GM12878 (cell line): ENCODE measurements at regions not wholly inside any gene's neighbourhood (a gene's known extent, or its start where the extent isn't known, plus 50 kb on each side); places are given as distances from the start of the nearest gene placed in this dataset.

ENCODE experiments used
- CBX3 ChIP-seq: fragments of 200-600 bp; sonication (generic); IDR thresholded peaks from 2 replicates; pipeline ENCODE4 v1.6.1; 2016; ENCODE audit warnings: low read depth, borderline replicate concordance
- CEBPB ChIP-seq, 2 experiments: fragments of 150-350 bp in 1 of 2; IDR thresholded peaks; 2 replicates each; pipeline ENCODE4 v1.6.1; 2012 to 2014; ENCODE audit warnings: low read depth in 2 of 2, low read length in 2 of 2, borderline replicate concordance in 1 of 2, inconsistent platforms in 1 of 2
- ESRRA ChIP-seq: IDR thresholded peaks from 2 replicates; pipeline ENCODE4 v1.6.1; 2012; ENCODE audit warnings: mild to moderate bottlenecking, low read length, improper control_type of control experiment
- KLF5 ChIP-seq: fragments of 450-650 bp; IDR thresholded peaks from 2 replicates; pipeline ENCODE4 v1.6.1; 2014; ENCODE audit warnings: mild to moderate bottlenecking; ENCODE audit not compliant: partially characterized antibody
- MAX ChIP-seq: IDR thresholded peaks from 2 replicates; pipeline ENCODE4 v1.6.1; 2012; ENCODE audit warnings: low read depth, low read length, improper control_type of control experiment
- RFX5 ChIP-seq: IDR thresholded peaks from 2 replicates; pipeline ENCODE4 v1.6.1; 2011; ENCODE audit warnings: low read depth, low read length, improper control_type of control experiment
- SIN3A ChIP-seq: IDR thresholded peaks from 2 replicates; pipeline ENCODE4 v1.6.1; 2012; ENCODE audit warnings: low read depth, low read length, improper control_type of control experiment
- SMC3 ChIP-seq: IDR thresholded peaks from 2 replicates; pipeline ENCODE4 v1.6.1; 2011; ENCODE audit warnings: low read length, improper control_type of control experiment, borderline replicate concordance
- ZNF592 ChIP-seq: fragments of 450-650 bp; IDR thresholded peaks from 2 replicates; pipeline ENCODE4 v1.6.1; 2017; ENCODE audit warnings: mild to moderate bottlenecking, moderate library complexity
- TF ChIP-seq, protein P1 (sequence below), 3 experiments: IDR thresholded peaks in 2 of 3; conservative IDR thresholded peaks in 1 of 3; 2 replicates each; pipeline ENCODE4 v1.5.1; 2011; ENCODE audit warnings: low read depth in 3 of 3, low read length in 3 of 3, mild to moderate bottlenecking in 3 of 3, control low read depth in 2 of 3, moderate library complexity in 2 of 3, inconsistent platforms in 1 of 3, mixed read lengths in 1 of 3; ENCODE audit not compliant: control insufficient read depth in 2 of 3, insufficient read depth in 1 of 3; ENCODE audit errors: extremely low read depth in 1 of 3

- TF ChIP-seq SMC3 (no peak), ESRRA (no peak), CEBPB (IDR thresholded peaks at IDR 0.05; ENCODE audit: borderline replicate concordance in 1 of 2, low read depth in 2 of 2, low read length in 2 of 2) (no peak), CBX3 (no peak), ZNF592 (no peak), MAX (no peak), SIN3A (no peak), RFX5 (no peak), KLF5 (no peak)
- TF ChIP-seq, protein P1, sequence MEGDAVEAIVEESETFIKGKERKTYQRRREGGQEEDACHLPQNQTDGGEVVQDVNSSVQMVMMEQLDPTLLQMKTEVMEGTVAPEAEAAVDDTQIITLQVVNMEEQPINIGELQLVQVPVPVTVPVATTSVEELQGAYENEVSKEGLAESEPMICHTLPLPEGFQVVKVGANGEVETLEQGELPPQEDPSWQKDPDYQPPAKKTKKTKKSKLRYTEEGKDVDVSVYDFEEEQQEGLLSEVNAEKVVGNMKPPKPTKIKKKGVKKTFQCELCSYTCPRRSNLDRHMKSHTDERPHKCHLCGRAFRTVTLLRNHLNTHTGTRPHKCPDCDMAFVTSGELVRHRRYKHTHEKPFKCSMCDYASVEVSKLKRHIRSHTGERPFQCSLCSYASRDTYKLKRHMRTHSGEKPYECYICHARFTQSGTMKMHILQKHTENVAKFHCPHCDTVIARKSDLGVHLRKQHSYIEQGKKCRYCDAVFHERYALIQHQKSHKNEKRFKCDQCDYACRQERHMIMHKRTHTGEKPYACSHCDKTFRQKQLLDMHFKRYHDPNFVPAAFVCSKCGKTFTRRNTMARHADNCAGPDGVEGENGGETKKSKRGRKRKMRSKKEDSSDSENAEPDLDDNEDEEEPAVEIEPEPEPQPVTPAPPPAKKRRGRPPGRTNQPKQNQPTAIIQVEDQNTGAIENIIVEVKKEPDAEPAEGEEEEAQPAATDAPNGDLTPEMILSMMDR (IDR thresholded peaks at IDR 0.05 in 2 of 3, conservative IDR thresholded peaks at IDR 0.05 in 1 of 3; ENCODE audit: control insufficient read depth in 2 of 3, extremely low read depth in 1 of 3, insufficient read depth in 1 of 3, low read depth in 3 of 3, low read length in 3 of 3), result no peak
Observed at GRCh38 chr2:106012001-106012590, 182.0 kb downstream of the UXS1 start.
